GM18498 (cell line): ENCODE measurements at regions not wholly inside any gene's neighbourhood (a gene's known extent, or its start where the extent isn't known, plus 50 kb on each side); places are given as distances from the start of the nearest gene placed in this dataset.

Experiments
- ATAC-seq: cut with Tn5 transposase; IDR thresholded peaks from one replicate; pipeline ENCODE4 v1.9.1; 2021; ENCODE audit warnings: mild to moderate bottlenecking, moderate library complexity; ENCODE audit not compliant: unreplicated experiment

GRCh38 chr4:24312261-24312913 is 272.0 kb downstream of the DHX15 start:
- no peak for ATAC-seq

DNA sequence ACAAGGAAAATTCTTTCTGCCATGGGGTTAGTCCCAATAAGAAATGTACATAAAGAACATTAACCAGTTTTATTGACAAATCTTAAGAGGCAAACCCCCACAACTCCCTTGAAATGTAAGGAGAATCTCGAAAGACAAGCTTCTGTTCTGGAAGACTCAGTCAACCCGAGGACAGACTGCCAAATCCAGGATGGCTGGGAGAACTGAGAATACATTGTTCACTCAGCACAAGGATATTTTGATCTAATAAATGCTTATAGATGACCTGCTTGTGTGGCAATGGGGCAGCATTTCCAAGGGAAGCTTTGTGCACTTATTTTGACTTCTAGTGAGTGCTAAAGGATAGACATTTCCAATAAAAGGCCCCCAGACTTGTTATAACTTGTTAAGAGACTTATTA is 280.4 kb downstream of the DHX15 start:
- ATAC-seq = no peak

DNA sequence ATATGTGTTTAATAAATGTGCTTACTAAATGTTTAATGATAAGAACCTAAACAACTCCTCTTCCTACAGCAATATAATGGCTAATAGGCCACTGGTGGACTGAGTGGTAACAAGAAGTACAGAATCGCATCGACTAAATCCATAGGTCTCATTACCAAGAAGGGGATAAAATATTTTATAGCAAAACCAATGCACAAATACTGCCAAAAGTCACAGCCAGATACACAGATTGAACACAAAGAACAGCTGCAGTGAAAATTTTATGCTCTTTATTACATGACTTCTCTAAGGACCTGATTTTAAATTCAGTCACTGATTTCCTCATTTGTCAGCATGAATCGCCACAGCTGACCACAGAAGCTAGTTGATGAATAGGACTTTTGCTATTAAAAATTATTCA is 285.4 kb downstream of the DHX15 start:
- no peak for ATAC-seq

DNA sequence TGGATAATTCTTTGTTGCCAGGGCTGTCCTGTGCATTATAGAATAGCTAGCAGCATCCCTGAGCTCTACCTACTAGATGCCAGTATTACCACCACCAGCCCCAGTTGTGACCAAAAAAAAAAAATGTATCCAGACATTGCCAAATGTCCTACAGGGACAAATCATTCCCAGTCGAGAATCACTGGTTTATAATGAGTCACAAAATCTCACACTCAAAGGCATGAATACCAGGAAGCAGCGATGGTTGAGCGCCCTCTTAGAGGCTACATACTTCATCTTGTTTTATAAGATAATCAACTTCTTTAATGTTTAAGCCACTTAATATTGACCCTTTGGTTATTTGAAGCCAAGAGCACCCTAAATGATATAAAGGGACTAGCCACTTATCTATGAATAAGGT is 297.3 kb downstream of the DHX15 start:
- ATAC-seq = no peak

- ATAC-seq = no peak
Measured at GRCh38 chr4:24285759-24286158, 298.6 kb downstream of the DHX15 start.

- no peak for ATAC-seq
Measured at GRCh38 chr4:24282446-24282845, 301.9 kb downstream of the DHX15 start.

GRCh38 chr4:24279911-24280375 is 304.4 kb downstream of the DHX15 start:
- ATAC-seq = no peak

DNA sequence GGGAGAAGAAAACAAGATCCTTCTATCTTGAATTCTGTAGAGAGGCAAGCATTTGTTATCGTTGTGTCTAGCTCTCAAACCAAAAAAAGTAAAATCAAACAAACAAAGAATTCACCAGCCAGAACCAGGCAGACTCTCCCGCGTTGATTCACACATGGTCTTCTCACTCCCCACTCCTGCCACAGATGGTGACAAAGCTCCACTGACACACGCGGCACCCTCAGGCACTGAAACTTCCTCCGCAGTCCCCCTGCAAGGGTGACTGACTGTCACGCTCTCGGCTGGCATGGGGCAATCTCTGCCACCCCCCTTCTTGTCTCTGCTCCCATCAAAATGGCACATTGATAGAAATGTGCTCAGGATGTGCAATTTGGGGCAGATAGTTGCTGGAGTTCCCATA is 304.9 kb downstream of the DHX15 start:
- ATAC-seq = no peak

DNA sequence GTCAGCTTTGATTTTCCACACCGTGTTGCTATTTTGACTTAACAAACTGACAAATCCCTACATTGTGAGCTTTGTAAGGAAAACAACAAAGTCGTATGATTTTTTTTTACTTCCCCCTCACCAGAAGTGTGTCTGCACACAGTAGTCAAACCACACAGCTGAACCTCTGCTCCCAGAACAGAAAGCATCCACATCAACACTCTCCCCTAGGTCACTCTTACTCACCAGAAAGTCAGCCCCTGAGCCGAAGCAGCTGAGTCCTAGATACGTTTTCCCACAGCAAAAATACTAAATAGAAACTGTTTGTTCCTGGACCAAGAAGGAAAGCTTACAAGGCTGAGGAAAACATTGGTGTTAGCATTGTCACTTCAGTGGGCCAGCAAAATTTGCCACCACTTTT is 305.7 kb downstream of the DHX15 start:
- no peak for ATAC-seq

- ATAC-seq = no peak
Measured at GRCh38 chr4:24274381-24274941, 309.9 kb downstream of the DHX15 start.

DNA sequence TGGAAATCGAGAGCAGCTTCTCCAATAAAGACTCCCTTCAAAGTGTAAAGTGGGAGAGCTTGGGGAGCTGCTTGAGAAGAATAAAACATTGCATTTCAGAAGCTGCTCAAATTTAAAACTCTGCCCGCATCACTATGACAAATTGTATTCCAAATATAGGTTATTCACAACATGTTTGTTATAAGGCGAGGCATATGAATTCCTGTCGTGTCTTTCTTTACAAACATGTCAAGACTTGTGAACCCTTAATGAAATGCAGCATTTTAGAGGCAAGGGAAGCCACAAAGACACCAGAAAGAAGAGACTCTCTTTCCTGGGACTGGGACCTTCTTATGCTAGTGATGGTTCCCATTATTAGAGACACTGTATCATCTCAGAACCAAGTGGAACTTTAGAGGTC is 311.2 kb downstream of the DHX15 start:
- ATAC-seq = no peak

DNA sequence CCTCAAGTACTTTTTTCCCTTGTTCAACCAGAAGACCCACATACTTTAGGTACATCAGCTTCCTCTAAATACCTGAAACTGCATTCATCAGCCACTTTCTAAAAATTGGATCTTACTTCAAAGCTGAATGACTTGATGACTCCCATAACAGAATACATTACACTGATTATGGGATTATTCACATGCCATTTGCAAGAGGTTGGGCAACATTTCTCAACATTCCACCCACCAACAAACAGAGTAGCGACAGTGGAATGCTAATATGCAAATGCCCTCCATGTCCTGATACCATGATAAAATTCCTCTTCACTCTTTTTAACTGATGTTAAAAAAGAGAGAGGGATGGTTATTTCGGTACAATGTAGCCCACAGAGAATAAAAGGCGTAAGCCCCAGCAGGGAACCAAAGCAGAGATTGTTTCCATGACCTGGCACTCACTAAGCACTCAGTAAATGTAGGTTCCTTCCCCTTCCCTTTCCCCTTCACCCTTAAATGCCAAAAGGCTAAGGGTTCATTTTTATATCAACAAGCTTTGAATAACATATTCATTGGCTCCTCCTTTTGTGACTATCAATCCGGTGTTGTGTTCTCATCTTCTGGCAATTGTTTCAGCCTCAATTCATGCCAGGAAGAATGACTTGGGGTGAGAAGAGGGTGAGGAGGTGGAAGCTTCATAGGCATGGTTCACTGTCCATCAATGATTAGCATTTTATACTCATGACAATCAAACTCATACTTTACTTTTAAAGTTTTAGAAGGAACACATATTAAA is 317.2 kb downstream of the DHX15 start:
- no peak for ATAC-seq

- no peak for ATAC-seq
Measured at GRCh38 chr4:24265989-24266388, 318.4 kb downstream of the DHX15 start.

GRCh38 chr4:24262616-24263015 is 321.7 kb downstream of the DHX15 start:
- no peak for ATAC-seq

DNA sequence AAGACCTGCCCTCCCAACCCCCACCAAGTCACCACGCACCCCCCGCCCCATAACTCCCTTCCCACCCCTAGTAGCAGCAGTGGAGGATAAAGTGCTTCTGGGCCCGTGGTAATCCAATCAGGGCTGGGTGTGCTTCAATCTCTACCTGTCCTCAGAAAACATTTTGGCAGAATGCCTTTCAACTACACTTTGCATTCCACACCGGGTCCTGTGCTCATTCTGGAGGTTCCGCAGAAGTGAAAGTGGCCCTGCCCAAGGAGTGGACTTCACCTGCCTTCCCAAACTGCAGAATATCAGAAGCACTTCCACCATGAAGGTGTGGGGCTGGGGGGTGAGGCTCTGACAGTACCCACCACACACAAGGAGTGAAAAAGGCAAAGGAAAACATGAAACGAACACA is 322.3 kb downstream of the DHX15 start:
- ATAC-seq = no peak

- ATAC-seq = no peak
Measured at GRCh38 chr4:24260923-24261564, 323.3 kb downstream of the DHX15 start.

DNA sequence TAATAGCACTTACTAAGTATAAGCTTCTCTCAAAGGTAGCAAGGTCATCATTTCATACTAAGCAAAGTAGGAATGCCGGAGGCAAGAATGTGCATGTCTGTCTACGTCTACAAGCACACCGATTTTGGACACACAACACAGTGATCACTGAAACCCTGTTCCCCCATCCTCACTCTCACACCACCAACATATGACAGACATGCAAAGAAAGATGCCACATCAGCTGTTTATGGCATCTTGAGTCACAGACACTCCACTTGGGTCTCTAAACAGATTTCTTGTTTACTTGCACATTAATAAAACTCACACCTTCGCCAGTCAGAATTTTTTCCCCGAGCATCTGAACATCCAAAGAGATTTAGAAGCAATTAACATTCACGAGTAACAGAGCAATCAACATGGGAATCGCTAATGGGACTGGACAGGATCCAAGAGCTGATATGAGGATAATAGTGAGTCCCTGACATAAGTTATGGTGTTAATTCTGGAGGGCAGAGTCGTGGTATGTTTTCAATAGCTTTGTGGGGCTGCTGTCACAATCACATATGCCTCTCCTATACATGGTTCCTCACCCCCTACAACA is 324.1 kb downstream of the DHX15 start:
- no peak for ATAC-seq

DNA sequence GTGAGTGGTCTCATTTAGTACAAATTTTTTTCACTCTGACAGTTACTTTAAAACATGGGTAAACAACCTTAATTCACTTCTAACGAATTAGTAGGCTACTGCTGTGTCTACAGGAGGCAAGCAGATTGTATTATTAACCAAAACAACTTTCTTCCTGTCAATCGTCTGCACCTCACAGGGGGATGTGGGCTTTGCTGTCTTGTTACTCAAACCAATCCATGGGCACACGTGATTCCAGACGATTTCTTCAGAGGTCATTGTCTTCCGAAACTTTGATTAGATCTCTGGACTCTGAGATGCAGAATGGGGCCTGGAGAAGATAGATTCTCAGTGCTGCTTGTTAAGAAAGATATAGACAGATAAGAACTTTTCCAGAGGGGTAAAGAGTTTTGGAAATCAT is 327.8 kb downstream of the DHX15 start:
- ATAC-seq = no peak

DNA sequence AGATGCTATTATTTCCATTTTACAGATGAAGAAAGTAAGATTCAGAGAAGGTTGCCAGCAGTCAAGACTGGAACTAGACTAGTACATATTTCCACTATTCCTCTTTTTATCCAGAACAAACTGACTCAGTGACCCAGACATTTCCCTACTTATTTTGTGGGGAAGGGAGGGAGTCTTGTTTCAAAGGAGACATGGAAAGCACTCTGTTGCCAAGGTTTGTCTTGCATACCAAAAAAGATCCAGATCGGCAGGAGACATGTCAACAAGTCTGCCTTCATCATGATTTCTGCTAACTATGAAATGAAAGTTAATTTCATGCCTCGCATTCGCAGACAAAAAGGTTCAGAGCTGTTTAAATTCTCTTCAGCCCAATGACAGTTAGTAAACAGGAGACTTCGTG is 328.3 kb downstream of the DHX15 start:
- ATAC-seq = no peak

DNA sequence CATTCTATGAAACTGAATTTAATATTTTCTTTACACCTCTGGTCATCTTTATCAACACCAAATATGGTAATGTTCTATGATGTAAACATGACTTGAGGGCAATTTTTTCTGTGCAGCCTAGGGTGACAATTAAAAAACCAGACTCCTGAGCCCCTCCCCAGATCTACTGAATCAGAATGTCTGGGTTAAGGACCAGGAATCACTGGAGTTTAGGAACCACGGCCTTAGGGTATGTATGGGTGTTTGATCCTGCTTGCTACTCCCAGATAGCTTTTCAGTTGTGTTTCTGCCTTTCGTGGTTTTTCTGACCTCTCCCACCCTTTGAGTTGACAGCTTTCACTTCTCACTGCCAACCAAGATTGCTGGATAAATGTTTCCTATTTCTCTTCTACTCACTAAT is 332.2 kb downstream of the DHX15 start:
- no peak for ATAC-seq

- ATAC-seq = no peak
Measured at GRCh38 chr4:24251589-24251988, 332.8 kb downstream of the DHX15 start.
